Stimulated activated CD4-positive, alpha-beta T cell treated with anti-CD3 and anti-CD28 coated beads, Interleukin-4, amount 100 ng/mL, for 48 hours (primary cell): ENCODE measurements at regions not wholly inside any gene's neighbourhood (a gene's known extent, or its start where the extent isn't known, plus 50 kb on each side); places are given as distances from the start of the nearest gene placed in this dataset.
"Not testable (repeated sequence)": the region's sequence is repeated elsewhere in the genome, so short reads cannot be mapped to it uniquely, and the experiment has no call there.

ENCODE experiments used
- DNase-seq, 2 donors: peaks; one replicate each; pipeline ENCODE4 v3.0.0-alpha.2; 2020; ENCODE audit warnings: low read depth in 2 of 2

DNA sequence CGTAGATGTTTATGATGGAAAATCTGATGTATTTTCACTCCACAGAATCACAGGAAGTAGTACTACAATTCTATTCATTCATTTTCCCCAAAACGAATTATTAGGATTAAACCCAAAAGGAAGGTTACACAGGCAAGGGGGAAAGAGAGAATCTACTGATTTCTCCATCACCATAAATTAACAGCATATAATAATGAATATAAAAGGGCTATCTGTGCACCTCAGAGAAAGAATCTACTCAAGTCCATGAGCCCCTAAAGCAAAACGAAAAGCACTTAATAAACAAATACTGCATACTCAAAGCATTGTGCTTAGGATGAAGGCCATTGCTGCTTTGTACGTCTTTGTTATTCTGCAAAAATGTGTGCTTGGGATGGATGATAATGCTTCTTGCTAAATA, 740.5 kb upstream of the SEMA6A start:
- no peak for DNase-seq

DNA sequence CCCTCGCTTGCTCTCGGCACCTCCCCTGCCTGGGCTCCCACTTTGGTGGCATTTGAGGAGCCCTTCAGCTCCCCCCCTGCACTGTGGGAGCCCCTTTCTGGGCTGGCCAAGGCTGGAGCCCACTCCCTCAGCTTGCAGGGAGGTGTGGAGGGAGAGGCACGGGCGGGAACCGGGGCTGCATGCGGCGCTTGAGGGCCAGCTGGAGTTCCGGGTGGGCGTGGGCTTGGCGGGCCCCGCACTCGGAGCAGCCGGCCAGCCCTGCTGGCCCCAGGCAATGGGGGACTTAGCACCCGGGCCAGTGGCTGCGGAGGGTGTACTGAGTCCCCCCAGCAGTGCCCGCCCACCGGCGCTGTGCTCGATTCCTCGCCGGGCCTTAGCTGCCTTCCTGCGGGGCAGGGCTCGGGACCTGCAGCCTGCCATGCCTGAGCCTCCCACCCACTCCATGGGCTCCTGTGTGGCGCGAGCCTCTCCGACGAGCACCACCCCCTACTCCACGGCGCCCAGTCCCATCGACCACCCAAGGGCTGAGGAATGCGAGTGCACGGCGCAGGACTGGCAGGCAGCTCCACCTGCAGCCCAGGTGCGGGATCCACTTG, 730.0 kb upstream of the SEMA6A start:
- DNase-seq: not testable (repeated sequence)

DNA sequence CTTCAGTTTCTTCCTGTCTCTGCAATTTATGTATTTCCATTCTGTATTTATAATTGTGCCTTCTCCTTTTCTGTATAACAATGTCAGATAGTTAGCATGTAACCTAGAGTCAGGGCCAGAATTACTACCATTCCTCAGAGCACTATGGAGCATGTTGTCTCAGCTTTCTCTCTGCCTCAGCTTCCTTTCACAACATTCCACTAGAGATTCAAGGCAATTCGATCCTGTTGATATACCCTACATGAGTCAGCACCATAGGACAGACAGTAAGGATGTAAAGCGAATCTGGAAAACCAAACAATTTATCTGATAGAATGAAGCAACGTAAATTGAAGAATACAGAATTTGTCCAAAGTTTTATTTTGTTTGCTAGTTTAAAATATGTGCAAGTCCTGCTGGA, 728.3 kb upstream of the SEMA6A start:
- no peak for DNase-seq

DNA sequence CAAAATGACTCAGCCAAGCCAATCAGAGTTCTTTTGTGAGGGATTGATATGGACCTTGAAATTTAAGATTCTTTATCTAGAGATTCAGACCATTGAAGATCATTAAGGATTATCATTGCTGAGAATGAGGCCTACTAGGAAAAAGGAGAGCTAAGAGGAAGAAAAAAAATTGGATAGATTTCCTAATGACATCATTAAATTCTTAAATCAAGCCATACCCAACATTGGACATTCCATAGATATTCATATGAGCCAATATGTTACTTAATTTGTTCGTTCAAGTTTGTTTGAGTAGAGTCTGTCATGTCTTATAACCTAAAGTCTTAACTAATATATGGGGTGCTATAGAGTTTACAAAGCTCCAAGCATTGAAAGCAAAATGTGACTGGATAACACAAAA, 727.9 kb upstream of the SEMA6A start:
- no peak for DNase-seq

DNA sequence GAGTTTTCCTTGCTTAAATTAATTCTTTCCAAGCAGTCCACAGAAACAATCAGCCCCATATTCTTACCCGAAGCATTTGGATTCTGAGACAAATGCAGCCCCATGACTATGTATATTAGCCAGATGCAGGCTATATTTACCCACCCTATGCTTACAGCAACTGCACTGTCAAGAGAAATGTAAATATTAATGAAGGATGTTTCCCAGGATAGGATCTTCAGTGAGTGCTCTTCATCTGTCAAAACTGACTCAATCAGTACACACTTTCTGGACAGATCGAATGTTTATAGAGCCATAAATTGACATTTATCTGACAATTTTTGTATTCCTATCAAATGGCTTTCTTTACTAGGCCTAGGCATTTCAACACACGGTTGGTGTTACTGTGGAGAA, 725.3 kb upstream of the SEMA6A start:
- DNase-seq: no peak

DNA sequence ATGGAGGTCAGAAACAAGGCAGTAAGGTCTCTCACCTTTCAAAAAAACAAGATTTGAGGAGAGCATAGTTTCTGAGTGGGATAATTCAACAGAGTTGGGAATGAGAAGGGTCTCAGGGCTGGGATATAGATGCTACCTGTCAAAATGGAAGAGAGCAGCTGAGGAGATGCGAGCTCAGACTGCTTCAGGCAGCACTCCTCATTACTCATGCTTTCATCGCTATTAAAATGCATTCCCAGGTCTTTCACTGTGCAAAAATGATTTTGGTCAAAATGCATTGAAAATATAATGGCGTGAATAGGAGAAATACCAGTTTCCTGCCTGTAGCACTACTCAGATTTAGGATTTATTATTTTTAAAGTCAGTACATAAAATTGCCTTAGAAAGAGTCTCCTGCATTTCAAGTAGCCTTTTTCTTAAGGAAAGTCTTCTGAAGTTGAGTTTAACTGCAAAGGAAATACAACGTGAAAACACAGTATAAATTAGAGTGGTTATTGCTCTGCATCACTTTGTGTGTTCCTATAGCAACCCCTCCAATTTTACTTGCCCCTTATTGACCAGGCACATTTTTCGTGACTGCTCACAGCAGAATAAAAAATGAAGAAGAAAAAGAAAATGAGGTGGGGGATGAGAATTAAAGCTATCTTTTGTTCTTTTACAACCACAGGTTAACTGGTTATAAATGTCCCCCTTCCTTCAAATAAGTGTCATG, 724.8 kb upstream of the SEMA6A start:
- no peak for DNase-seq

DNA sequence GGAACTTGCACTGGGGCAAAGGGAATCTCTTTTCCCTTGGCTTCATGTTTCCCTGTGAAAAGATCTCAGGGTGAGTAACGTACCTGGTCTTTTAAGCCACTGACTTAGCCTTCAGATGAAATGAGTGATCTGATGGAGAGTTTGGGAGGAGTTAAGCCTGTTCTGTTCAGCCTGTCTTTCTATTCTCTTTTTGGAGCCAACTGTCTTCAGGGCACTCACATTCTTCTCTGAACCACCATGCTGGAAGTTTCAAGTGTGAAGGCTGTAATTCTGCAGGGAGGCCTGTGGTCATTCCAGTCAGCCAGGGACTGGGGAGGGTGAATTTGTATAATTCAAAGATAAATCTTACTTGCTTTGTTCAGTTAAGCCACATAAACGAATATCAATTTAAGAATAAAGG, 722.2 kb upstream of the SEMA6A start:
- DNase-seq: no peak

DNA sequence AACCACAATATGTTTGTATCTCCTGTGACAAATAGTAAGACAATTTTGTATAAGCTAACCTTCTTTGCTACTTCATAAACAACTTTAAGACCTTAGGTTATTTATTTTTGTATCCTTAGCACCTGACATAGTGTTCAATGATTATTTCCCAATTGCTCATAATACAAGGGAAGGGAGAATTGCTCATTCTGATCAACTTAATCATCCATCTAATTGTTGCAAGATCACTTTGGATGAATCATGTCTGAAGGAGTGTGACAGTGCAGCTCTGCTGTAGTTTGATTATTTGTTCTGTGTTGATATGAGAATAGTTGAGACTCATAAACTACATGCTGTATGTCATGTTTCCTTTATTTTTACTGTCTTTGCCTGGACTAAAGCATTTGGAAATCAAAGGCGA, 721.3 kb upstream of the SEMA6A start:
- DNase-seq: no peak

DNA sequence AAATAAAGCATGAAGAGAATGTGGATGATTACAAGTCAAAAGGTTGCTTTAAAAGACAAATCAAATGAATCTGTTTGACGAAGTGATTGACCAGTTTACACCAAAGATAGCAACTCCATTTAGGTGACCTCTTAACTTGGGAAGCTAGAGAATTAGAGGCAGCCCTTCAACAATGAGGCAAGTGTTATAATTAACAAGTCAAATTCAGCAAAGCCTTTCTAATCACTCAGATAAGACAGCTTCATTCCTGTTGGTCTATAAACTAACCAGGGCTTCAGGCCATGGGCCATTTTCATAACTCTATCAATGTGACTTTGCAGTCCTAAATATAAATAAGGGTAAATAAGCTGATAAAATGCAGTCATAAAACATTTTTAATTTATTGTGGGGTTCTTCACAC, 712.2 kb upstream of the SEMA6A start:
- no peak for DNase-seq

DNA sequence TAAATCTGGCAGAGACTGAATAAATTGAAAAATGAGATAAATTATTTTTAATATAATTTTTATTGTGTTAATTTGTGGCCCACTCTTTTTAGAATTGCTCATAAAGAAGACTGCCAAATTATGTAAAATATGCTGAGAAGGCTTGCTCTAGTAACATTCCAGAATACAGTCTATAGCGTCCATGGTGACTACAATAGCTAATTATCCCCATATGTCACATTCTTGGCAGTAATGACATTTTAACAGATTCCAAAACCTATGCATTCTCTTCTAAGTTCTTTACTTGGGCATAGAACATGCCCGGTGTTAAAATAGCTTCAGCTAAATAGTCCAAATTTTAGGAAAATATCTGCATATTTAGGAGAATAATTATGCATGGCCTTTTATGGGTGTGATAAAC, 697.0 kb upstream of the SEMA6A start:
- DNase-seq: no peak

DNA sequence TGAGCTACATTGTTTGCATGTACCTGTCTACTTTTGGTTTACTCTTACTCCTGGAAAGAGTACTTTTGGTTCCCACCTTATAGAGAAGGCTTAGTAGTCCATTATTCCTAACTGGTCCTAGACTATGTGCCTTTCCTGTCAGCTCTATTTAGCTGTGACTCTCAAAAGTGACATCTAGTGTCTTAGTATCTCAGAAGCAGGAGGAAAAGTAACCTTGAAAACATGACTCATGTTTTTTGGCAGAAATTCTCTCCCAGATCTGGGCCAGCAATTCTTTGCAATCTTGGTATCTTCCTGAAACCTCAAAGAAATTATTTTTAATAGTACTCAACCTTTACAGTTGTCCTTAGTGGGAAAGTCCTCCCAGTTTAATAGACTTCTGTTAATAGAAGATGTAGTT, 691.7 kb upstream of the SEMA6A start:
- DNase-seq: no peak

DNA sequence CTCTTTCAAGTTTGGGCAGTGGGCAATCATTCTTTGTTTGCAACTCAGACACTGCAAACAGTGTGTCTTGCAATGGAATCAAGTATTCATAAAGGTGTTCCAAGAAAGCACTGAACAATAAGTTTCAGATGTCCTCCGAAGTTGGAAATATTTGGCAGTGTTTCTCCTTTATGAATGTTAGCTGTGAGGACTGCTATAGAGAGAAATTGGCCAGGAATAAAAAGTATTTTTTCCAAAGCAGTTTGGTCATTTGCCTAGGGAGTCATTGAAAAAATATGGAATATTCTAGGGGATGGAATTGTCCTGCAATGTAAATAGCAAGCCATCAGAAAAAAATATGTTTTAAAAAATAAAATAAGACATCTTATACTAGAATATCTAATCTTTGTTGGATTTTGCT, 688.6 kb upstream of the SEMA6A start:
- DNase-seq: no peak

DNA sequence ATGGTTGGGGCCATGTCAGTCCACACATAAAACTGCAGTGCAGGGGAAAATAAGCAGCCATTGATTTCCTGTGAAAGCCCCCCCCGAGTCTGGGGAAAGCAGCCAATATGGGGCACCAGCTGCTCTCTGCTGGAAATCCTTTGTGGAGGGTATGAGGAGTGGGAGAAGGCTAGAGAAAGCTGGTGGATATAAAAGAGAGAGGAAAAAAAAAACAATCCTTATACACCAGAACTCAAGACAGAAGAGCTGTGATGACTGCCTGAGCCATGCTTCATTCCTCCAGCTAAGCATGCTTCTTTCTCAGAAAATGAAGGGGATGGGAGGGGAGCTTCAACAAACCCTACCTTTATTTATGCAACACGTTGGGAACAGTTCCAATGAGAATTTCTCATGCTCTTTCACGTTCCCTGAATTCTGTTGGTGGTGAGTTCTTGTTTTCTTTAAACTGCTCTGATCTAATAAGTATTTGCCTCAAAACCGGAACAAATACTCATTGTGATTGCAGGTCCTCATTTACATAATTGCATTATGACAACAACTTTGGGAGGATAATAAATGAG, 688.0 kb upstream of the SEMA6A start:
- no peak for DNase-seq

DNA sequence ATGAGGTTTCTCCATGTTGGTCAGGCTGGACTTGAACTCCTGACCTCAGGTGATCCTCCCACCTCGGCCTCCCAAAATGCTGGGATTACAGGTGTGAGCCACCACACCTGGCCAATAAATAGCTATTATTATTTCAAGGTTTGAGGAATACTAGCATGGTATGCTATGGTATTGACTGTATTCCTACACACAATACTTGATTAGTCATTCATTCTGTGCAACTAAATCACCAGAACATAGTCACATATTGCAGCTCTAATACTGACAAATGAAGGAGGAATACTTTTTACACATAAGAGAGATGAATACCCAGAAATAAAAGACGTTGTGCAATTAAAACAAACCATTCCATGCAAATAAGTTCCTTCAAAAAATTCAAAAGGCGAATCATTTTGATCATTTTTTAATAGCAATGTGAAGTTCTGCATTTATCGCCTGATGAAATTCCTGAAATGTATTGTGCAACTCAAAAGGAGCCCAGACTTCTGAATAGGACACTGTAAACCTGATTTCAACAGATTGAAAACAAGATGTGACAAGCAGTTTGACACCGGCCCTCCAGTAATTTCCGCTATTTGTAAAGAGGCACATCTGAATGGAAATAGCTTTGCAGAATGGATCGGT, 687.4 kb upstream of the SEMA6A start:
- no peak for DNase-seq

DNA sequence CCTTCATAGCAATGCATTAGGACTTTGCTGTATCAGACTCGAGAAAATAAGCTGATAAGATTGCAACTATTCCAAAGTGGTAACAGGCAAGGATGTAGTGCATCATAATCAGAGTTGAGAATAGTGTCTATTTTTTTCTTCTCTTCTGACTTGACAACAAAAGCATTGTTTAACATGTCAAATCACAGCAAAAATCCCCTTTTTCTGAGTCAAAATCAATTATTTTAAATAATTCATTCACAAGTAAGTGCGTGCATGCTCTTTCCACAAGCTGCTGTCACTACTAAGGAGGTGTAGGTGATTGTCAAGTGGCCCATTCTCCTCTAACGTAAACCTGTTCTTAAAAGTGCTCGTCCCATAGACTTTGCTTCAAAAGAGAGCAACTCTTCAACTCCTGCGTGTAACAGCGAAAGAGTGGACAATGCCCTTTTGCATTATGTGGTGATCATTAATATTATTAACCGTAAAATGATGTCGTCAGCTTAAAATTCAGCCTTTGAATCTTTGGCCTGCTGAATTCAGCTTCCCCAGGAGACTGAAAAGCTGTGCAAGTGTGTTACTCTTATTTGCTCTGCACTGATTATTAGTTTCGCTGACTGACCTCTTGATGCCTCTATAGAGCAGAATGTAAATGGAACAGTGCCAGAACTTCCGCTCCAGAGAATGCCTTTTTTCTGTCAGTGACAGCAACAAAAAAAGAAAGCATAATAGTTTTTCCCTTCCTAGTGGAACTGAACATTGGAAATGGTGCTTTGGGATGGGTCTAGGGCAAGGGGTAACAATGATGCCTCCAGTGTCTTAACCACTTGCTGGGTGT, 680.8 kb upstream of the SEMA6A start:
- DNase-seq: no peak

DNA sequence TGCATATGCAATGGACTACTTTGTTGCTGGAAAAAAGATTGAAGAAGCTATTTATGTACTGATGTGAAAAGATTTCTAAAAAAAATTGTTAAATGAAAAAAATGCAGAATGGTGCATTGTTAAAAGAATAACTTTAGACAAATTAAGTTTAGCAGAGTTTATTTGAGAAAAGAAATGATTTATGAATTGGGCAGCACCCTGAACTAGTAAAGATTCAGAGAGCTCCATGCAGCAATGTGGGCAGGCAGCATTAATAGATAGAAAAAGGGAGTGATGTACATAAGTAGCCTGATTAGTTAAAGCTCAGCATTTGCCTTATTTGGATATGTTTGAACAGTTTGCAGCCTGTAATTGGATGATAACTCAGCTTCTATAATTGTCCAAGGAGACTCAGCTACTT, 677.9 kb upstream of the SEMA6A start:
- DNase-seq: no peak

DNA sequence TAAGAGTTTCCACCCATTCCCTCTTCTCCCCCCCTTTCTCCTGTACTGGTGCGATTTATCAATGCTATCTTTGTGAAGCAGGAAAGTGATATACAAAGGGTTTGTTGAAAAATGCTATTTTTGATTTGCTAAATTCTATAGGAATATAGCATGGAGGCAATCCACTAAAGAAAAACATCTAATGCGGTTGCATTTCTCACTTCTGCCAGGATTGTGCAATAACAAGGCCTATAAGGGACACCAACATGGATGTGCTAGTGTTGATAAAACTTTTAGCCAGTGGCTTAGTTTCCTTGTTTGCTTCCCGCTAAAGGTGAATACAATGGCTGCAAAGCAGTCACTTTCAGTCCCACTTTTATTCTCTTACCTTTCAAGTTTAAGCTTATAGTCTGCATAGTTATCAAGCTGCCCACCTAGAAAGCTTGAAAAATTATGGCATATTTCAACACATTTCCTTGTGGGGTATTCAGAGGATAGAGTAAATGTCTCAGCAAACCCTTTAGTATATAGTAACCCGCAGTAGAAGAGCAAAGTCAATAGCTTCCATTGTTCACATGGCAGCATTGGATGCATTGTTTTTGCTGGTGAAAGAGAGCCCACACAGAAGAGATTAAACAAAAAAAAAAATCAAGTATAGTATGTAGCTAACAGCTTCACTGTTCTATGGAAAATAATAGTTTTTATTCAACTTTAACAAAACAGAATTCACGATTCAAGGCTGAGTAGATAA, 674.6 kb upstream of the SEMA6A start:
- DNase-seq: no peak

DNA sequence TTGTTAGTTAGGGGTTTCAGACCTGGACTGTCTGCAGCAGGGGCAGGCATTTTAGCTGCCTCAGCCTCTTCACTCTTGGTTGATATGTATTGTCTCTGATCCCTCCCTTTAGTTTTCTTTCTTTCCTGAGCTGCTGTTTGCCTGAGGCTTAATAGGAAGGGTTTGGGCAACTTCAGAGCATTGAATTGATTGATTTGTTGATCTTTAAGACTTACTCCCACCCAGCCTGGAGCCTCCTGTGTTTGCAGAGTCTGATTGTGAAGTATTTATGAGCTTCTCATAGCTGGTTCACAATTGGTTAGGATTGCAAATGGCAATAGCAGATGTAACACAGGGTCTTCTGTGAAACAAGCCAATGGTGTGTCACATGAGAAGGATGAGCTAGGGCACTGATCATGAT, 671.8 kb upstream of the SEMA6A start:
- no peak for DNase-seq

DNA sequence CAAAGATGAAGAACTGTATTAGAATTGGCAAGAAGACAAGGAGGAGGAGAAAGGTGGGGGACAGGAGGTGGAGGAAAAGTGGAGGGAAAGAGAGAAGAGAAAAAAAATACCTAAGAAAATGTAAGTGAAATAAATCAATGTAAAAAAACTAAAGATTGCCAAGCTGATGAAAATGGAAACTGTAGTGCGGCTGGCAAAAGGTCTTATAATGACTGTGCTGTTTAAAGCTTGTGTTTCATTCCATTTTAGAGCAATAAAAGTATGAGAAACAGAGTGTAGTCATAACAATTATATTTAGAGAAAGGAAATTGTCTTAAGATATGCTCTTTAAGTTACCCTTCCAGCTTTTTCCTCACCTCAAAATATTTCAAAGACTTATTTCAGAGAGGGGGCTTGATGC, 670.5 kb upstream of the SEMA6A start:
- no peak for DNase-seq

DNA sequence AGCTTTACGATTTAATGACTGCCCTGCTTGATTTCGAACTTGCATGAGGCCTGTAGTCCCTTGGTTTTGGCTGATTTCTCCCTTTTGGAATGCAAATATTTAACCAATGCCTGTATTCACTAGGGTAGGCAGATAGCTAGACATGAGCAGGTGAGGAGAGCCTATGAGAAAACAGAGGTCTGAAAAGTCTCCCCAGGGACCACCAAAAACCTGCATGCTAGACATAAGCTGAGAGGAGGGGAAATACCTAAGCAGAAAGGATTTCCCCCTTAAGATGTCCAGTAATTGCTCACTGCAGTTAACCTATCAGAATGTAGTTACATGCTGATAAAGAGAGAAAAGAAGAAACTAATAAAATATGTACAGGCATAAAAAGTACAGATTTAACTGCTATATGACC, 667.4 kb upstream of the SEMA6A start:
- no peak for DNase-seq

DNA sequence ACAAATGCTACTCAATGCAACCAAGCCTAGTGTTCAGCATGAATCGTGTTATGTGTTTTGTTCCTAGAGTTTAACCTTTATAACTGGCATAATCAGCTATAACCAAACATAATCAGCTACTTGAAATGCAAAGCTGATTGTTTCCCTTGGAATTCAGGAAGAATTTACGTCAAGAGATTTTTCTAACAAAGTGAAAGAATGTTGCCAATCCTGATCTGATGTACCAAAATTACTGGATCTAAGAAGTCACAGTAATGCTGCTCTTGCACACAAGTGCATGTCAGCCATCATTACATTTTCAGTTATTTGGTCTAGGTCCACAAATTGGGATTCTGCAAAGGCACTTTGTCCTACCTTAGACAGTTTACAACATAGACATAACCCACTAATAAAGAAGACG, 662.3 kb upstream of the SEMA6A start:
- no peak for DNase-seq

DNA sequence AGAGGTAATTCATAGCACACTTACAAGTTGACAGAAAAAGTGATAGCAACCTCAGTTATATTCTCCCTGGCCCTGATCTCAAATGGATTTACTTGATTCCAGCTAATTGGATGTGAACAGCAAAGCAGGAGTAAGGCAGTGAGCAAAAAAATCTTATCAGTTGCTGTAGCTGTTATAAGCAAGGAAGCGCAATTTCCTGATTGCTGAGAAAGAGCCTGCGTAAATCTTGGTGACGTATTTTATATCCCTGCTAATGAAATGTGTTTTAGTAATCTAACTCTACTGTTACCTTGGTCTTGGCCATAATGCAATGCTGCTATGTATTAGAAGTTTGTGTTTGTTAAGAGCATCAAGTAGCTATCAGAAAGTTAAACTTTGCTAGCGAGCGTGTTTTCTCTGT, 661.2 kb upstream of the SEMA6A start:
- no peak for DNase-seq
